RCC 7860 (cell line): ENCODE measurements at regions not wholly inside any gene's neighbourhood (a gene's known extent, or its start where the extent isn't known, plus 50 kb on each side); places are given as distances from the start of the nearest gene placed in this dataset.

Experiments
- DNase-seq: peaks from one replicate; pipeline ENCODE4 v3.0.0-alpha.2; 2015; ENCODE audit warnings: low spot score
- FAIRE-seq: peaks from 2 replicates; lab custom pipeline; 2012; peaks lifted over from hg19 to GRCh38; lab: Jason Lieb, UNC

- DNase-seq (no peak), FAIRE-seq (no peak)
These were observed 268.2 kb downstream of the SH3GL2 start for GRCh38 chr9:17846948-17847655.

GRCh38 chr9:17847908-17848307 lies 269.0 kb downstream of the SH3GL2 start:
- FAIRE-seq (no peak), DNase-seq (no peak)

GRCh38 chr9:17852108-17852507 lies 273.2 kb downstream of the SH3GL2 start:
- no peak for FAIRE-seq
- DNase-seq, result no peak

- no peak for DNase-seq
- FAIRE-seq, result no peak
These were observed 275.6 kb downstream of the SH3GL2 start for GRCh38 chr9:17854487-17854886.

GRCh38 chr9:17856995-17857394 lies 278.1 kb downstream of the SH3GL2 start:
- no peak for DNase-seq
- no peak for FAIRE-seq

GRCh38 chr9:17859228-17859627 lies 280.4 kb downstream of the SH3GL2 start:
- DNase-seq, result no peak
- FAIRE-seq, result no peak

GRCh38 chr9:17859987-17860386 lies 281.1 kb downstream of the SH3GL2 start:
- DNase-seq, result no peak
- no peak for FAIRE-seq

GRCh38 chr9:17862101-17862500 lies 283.2 kb downstream of the SH3GL2 start:
- DNase-seq, result no peak
- FAIRE-seq, result no peak

- FAIRE-seq (no peak), DNase-seq (no peak)
These were observed 283.8 kb downstream of the SH3GL2 start for GRCh38 chr9:17862629-17863028.

GRCh38 chr9:17863213-17863883 lies 284.5 kb downstream of the SH3GL2 start:
- FAIRE-seq, result no peak

GRCh38 chr9:17863924-17864323 lies 285.1 kb downstream of the SH3GL2 start:
- no peak for DNase-seq
- FAIRE-seq, result no peak

More at GRCh38 chr9:17863213-17863883, 284.5 kb downstream of the SH3GL2 start:
- no peak for DNase-seq

- no peak for FAIRE-seq
- no peak for DNase-seq
These were observed 286.1 kb downstream of the SH3GL2 start for GRCh38 chr9:17864951-17865350.

- DNase-seq (no peak), FAIRE-seq (no peak)
These were observed 287.0 kb downstream of the SH3GL2 start for GRCh38 chr9:17865881-17866280.

- no peak for FAIRE-seq
- DNase-seq, result no peak
These were observed 291.9 kb downstream of the SH3GL2 start for GRCh38 chr9:17870722-17871121.

GRCh38 chr9:17871213-17871890 lies 292.5 kb downstream of the SH3GL2 start:
- DNase-seq (no peak), FAIRE-seq (no peak)

- no peak for FAIRE-seq
These were observed 297.0 kb downstream of the SH3GL2 start for GRCh38 chr9:17875886-17876285.

GRCh38 chr9:17876687-17877086 lies 297.8 kb downstream of the SH3GL2 start:
- FAIRE-seq (no peak), DNase-seq (no peak)

More at GRCh38 chr9:17875886-17876285, 297.0 kb downstream of the SH3GL2 start:
- DNase-seq, result no peak

- DNase-seq (no peak), FAIRE-seq (no peak)
These were observed 300.0 kb downstream of the SH3GL2 start for GRCh38 chr9:17878810-17879370.

GRCh38 chr9:17881371-17881770 lies 302.5 kb downstream of the SH3GL2 start:
- DNase-seq (no peak), FAIRE-seq (no peak)

- FAIRE-seq (no peak), DNase-seq (no peak)
These were observed 304.1 kb downstream of the SH3GL2 start for GRCh38 chr9:17882688-17883594.

GRCh38 chr9:17888066-17888465 lies 309.2 kb downstream of the SH3GL2 start:
- DNase-seq (no peak), FAIRE-seq (no peak)
